ENCODE measurements at regions not wholly inside any gene's neighbourhood (a gene's known extent, or its start where the extent isn't known, plus 50 kb on each side); places are given as distances from the start of the nearest gene placed in this dataset.

DNA sequence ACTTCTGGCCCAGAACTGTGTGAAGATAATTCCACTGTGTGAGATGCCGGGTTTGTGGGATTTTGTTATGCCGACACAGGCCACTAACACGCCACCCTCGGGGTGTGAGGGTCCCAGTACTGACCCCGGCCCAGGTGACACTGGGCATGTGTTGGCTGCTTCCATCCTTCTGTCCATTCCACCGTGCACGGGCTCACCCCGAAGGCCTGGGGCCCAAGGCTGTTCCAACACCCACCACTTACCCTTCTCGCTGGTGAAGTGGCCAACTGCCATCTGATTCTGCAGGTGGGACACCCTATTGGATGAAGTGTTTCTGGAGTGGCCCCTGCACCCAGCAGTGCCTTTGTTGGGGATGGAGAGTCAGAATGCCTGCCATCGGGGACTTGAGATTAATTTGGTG lies 1307.5 kb downstream of the BRD1 start (continued):
- TF ChIP-seq, protein P1, sequence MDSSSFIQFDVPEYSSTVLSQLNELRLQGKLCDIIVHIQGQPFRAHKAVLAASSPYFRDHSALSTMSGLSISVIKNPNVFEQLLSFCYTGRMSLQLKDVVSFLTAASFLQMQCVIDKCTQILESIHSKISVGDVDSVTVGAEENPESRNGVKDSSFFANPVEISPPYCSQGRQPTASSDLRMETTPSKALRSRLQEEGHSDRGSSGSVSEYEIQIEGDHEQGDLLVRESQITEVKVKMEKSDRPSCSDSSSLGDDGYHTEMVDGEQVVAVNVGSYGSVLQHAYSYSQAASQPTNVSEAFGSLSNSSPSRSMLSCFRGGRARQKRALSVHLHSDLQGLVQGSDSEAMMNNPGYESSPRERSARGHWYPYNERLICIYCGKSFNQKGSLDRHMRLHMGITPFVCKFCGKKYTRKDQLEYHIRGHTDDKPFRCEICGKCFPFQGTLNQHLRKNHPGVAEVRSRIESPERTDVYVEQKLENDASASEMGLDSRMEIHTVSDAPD (CRISPR knock-in tag; IDR thresholded peaks at IDR 0.05): no peak
- TF ChIP-seq, protein P2, sequence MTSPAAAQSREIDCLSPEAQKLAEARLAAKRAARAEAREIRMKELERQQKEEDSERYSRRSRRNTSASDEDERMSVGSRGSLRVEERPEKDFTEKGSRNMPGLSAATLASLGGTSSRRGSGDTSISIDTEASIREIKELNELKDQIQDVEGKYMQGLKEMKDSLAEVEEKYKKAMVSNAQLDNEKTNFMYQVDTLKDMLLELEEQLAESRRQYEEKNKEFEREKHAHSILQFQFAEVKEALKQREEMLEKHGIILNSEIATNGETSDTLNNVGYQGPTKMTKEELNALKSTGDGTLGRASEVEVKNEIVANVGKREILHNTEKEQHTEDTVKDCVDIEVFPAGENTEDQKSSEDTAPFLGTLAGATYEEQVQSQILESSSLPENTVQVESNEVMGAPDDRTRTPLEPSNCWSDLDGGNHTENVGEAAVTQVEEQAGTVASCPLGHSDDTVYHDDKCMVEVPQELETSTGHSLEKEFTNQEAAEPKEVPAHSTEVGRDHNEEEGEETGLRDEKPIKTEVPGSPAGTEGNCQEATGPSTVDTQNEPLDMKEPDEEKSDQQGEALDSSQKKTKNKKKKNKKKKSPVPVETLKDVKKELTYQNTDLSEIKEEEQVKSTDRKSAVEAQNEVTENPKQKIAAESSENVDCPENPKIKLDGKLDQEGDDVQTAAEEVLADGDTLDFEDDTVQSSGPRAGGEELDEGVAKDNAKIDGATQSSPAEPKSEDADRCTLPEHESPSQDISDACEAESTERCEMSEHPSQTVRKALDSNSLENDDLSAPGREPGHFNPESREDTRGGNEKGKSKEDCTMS (CRISPR knock-in tag; conservative IDR thresholded peaks at IDR 0.05): no peak
- TF ChIP-seq FOSL2 (CRISPR knock-in tag; IDR thresholded peaks at IDR 0.05): no peak

GRCh38 chr22:48517039-48518030 lies 1310.3 kb downstream of the BRD1 start:
- Histone ChIP-seq H3K9me3 (ENCODE audit: low read length) (no peaks in the 10 kb centered on the region), H3K4me2 (ENCODE audit: low read depth, low read length) (no peak overlapping the region), H3K27ac (ENCODE audit: extremely low read length, insufficient read depth, low read length) (no peak overlapping the region), H3K4me3 (replicated peaks in 1 of 3; ENCODE audit: insufficient read depth in 1 of 3, low read depth in 2 of 3, low read length in 3 of 3) (no peak overlapping the region), H3K9ac (ENCODE audit: insufficient read depth, low read depth, low read length) (no peak overlapping the region), H3K27me3 (ENCODE audit: control insufficient read depth in 1 of 2, insufficient read depth in 2 of 2, low read length in 2 of 2) (peaks cover 16 to 66% of the 10 kb centered on the region in 2 experiments), H3K79me2 (ENCODE audit: insufficient read depth, low read length) (no peaks in the 10 kb centered on the region), H4K20me1 (ENCODE audit: insufficient read depth, low read length) (no peaks in the 10 kb centered on the region), H3K36me3 (replicated peaks in 1 of 2; ENCODE audit: control insufficient read depth in 1 of 2, insufficient read depth in 2 of 2, low read length in 2 of 2) (no peaks in the 10 kb centered on the region), H3K4me1 (ENCODE audit: insufficient read depth, low read length) (no peaks in the 10 kb centered on the region), H2AFZ (ENCODE audit: low read length) (no peak overlapping the region)
- in situ Hi-C loops (cut with HindIII; ENCODE audit: extremely low pct_ligation_motif_present, low pct_unique_long_range_greater_than_20kb) (no loop called here), intact Hi-C loops (cut with micrococcal nuclease; ENCODE audit: unreplicated experiment) (no loop called here)
- BruUV-seq (replicated peaks): no TSS peak
- TF ChIP-seq STAG1 (CRISPR knock-in tag; IDR thresholded peaks at IDR 0.05): 0 out of 2 replicates have a peak, but pooled peaks have one; percentile 18
- TF ChIP-seq FUBP1 (CRISPR knock-in tag; IDR thresholded peaks at IDR 0.05; ENCODE audit: borderline replicate concordance): no peak
- TF ChIP-seq, protein P3, sequence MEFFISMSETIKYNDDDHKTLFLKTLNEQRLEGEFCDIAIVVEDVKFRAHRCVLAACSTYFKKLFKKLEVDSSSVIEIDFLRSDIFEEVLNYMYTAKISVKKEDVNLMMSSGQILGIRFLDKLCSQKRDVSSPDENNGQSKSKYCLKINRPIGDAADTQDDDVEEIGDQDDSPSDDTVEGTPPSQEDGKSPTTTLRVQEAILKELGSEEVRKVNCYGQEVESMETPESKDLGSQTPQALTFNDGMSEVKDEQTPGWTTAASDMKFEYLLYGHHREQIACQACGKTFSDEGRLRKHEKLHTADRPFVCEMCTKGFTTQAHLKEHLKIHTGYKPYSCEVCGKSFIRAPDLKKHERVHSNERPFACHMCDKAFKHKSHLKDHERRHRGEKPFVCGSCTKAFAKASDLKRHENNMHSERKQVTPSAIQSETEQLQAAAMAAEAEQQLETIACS (CRISPR knock-in tag; IDR thresholded peaks at IDR 0.05): no peak
- no peak for TF ChIP-seq ZNF674 (CRISPR knock-in tag; IDR thresholded peaks at IDR 0.05; ENCODE audit: low read depth)
- TF ChIP-seq CTCF (CRISPR knock-in tag; IDR thresholded peaks at IDR 0.05): peak; percentile 34; the same call in 1 of the 2 replicates
- no peak for TF ChIP-seq ZNF160 (CRISPR knock-in tag; IDR thresholded peaks at IDR 0.05)
- TF ChIP-seq PCBP2 (optimal IDR thresholded peaks at IDR 0.05; ENCODE audit: low read depth, low read length, poor library complexity, severe bottlenecking): no peak
- POLR2A ChIA-PET: no interaction called here
- peak; percentile 83 for ATAC-seq
- CTCF ChIA-PET (ENCODE audit: low intra/inter-chr PET ratio, low total read pairs): no interaction called here
- WGBS (ENCODE audit: low lambda C conversion rate): 13% methylated on average over 21 of the region's 35 CpGs
- no peak for FAIRE-seq
- DNase-seq (ENCODE audit: low spot score): peak; percentile 5

Data from HepG2 (cell line).